CD14-positive monocyte (primary cell): ENCODE measurements at regions not wholly inside any gene's neighbourhood (a gene's known extent, or its start where the extent isn't known, plus 50 kb on each side); places are given as distances from the start of the nearest gene placed in this dataset.

Experiments used
- DNase-seq, 3 donors: peaks; one replicate each; pipeline ENCODE4 v3.0.0-alpha.2; 2011 to 2022
- H2AFZ ChIP-seq: 2 replicates; pipeline ENCODE4 v1.6.0; 2012; ENCODE audit warnings: mild to moderate bottlenecking, low read depth, low read length, inconsistent platforms; ENCODE audit not compliant: insufficient read depth, poor library complexity, severe bottlenecking
- H3K27ac ChIP-seq, 2 donors: 1 replicate in 1 of 2; 2 replicates in 1 of 2; pipeline ENCODE4 v1.5.1; 2012 to 2013; ENCODE audit warnings: low read length in 2 of 2, control low read depth in 1 of 2, inconsistent platforms in 1 of 2, low read depth in 1 of 2, mild to moderate bottlenecking in 1 of 2
- H3K27me3 ChIP-seq, 2 donors: one replicate each; pipeline versions ENCODE4 v1.6.0 to v1.6.1; 2011 to 2013; ENCODE audit warnings: low read length in 2 of 2; ENCODE audit not compliant: control insufficient read depth in 2 of 2, insufficient read depth in 2 of 2
- H3K36me3 ChIP-seq, 2 donors: replicated peaks in 1 of 2; 1 replicate in 1 of 2; 2 replicates in 1 of 2; pipeline versions ENCODE4 v1.5.1 to v1.6.1; 2012 to 2013; ENCODE audit warnings: low read length in 2 of 2, control low read depth in 1 of 2, inconsistent platforms in 1 of 2, mild to moderate bottlenecking in 1 of 2; ENCODE audit not compliant: insufficient read depth in 2 of 2, control insufficient read depth in 1 of 2
- H3K4me1 ChIP-seq, 2 donors: 1 replicate in 1 of 2; 2 replicates in 1 of 2; pipeline versions ENCODE4 v1.5.1 to v1.6.1; 2012 to 2013; ENCODE audit warnings: low read length in 2 of 2, control low read depth in 1 of 2, inconsistent platforms in 1 of 2, mild to moderate bottlenecking in 1 of 2, moderate library complexity in 1 of 2; ENCODE audit not compliant: insufficient read depth in 2 of 2, control insufficient read depth in 1 of 2
- H3K4me2 ChIP-seq: replicated peaks from 2 replicates; pipeline ENCODE3; 2012; ENCODE audit warnings: low read length, moderate library complexity, mild to moderate bottlenecking; ENCODE audit not compliant: poor library complexity, severe bottlenecking; ENCODE audit errors: extremely low read depth
- H3K4me3 ChIP-seq, 3 experiments: fragments of 200-600 bp in 1 of 3; sonication (generic) in 1 of 3; replicated peaks in 1 of 3; 1 replicate in 2 of 3; 2 replicates in 1 of 3; pipeline ENCODE4 v1.5.1; 2011 to 2013; ENCODE audit warnings: low read length in 3 of 3, mild to moderate bottlenecking in 3 of 3, control low read depth in 2 of 3, low read depth in 2 of 3, inconsistent platforms in 1 of 3, moderate library complexity in 1 of 3
- H3K79me2 ChIP-seq: 2 replicates; pipeline ENCODE4 v1.6.0; 2012; ENCODE audit warnings: mild to moderate bottlenecking, control low read depth, inconsistent platforms, low read length, moderate library complexity; ENCODE audit not compliant: insufficient read depth
- H3K9ac ChIP-seq: 2 replicates; pipeline ENCODE4 v1.6.0; 2017; ENCODE audit warnings: low read length, mild to moderate bottlenecking; ENCODE audit not compliant: insufficient read depth, poor library complexity, severe bottlenecking
- H3K9me3 ChIP-seq, 2 donors: replicated peaks in 1 of 2; 1 replicate in 1 of 2; 2 replicates in 1 of 2; pipeline versions ENCODE4 v1.5.1 to v1.6.1; 2012 to 2013; ENCODE audit warnings: low read length in 2 of 2, control low read depth in 1 of 2; ENCODE audit not compliant: control insufficient read depth in 1 of 2, insufficient read depth in 1 of 2
- H4K20me1 ChIP-seq: 2 replicates; pipeline ENCODE4 v1.6.0; 2012; ENCODE audit warnings: mild to moderate bottlenecking, low read length, control low read depth, moderate library complexity; ENCODE audit not compliant: insufficient read depth
- H3K27ac Mint-ChIP-seq, 7 donors: one replicate each; pipeline ENCODE4 v1.8.0; 2020; ENCODE audit warnings: mild to moderate bottlenecking in 7 of 7, mixed read lengths in 7 of 7, moderate library complexity in 6 of 7, inconsistent platforms in 2 of 7
- H3K27me3 Mint-ChIP-seq, 3 donors: one replicate each; pipeline ENCODE4 v1.8.0; 2021 to 2022; ENCODE audit warnings: low read depth in 3 of 3, mild to moderate bottlenecking in 3 of 3, mixed read lengths in 3 of 3, moderate library complexity in 3 of 3, inconsistent platforms in 1 of 3
- H3K36me3 Mint-ChIP-seq, 2 donors: one replicate each; pipeline ENCODE4 v1.8.0; 2020; ENCODE audit warnings: mixed read lengths in 2 of 2, inconsistent platforms in 1 of 2, mild to moderate bottlenecking in 1 of 2
- H3K4me1 Mint-ChIP-seq: one replicate; pipeline ENCODE4 v1.8.0; 2020; ENCODE audit warnings: mild to moderate bottlenecking, mixed read lengths
- H3K4me3 Mint-ChIP-seq, 2 donors: one replicate each; pipeline ENCODE4 v1.8.0; 2020; ENCODE audit warnings: mild to moderate bottlenecking in 2 of 2, mixed read lengths in 2 of 2, moderate library complexity in 1 of 2
- H3K9me3 Mint-ChIP-seq, 7 donors: one replicate each; pipeline ENCODE4 v1.8.0; 2020 to 2022; ENCODE audit warnings: mixed read lengths in 7 of 7, mild to moderate bottlenecking in 6 of 7, moderate library complexity in 6 of 7, inconsistent platforms in 2 of 7
- CTCF ChIP-seq: fragments of 200-600 bp; IDR thresholded peaks from one replicate; pipeline ENCODE4 v1.8.0; 2022; ENCODE audit warnings: antibody characterized with exemption, mild to moderate bottlenecking
- WGBS: methylation state at CpG from one replicate; pipeline ENCODE4 v1.1.5; 2013; ENCODE audit warnings: missing lambda C conversion rate; ENCODE audit not compliant: insufficient coverage; 5-methylcytosine and 5-hydroxymethylcytosine counted together
- intact Hi-C, 2 donors: fragments of 100-400 bp; cut with micrococcal nuclease; formaldehyde crosslinking; loops; one replicate each; pipeline versions ENCODE4 v1.15.0 to v1.15.1; 2023

GRCh38 chr7:11266101-11266500, 292.4 kb downstream of the PHF14 start:
- H3K4me1 ChIP-seq: no peaks in the 10 kb centered on the region
- no peaks in the 10 kb centered on the region for H3K36me3 Mint-ChIP-seq
- WGBS: 71% methylated on average over 1 of the region's 2 CpGs
- H3K27me3 Mint-ChIP-seq: peaks cover 0 to 1% (median 0%) of the 10 kb centered on the region in 3 donors
- H3K27me3 ChIP-seq: no peaks in the 10 kb centered on the region
- no peaks in the 10 kb centered on the region for H3K79me2 ChIP-seq
- no peak overlapping the region for H3K27ac ChIP-seq
- no peak for TF ChIP-seq CTCF
- H3K4me1 Mint-ChIP-seq: no peaks in the 10 kb centered on the region
- H4K20me1 ChIP-seq: no peaks in the 10 kb centered on the region
- no peak overlapping the region for H3K27ac Mint-ChIP-seq
- H3K4me3 ChIP-seq: no peak overlapping the region
- no peak for DNase-seq
- H3K4me3 Mint-ChIP-seq: no peak overlapping the region
- H3K36me3 ChIP-seq: no peaks in the 10 kb centered on the region
- H3K4me2 ChIP-seq: no peak overlapping the region
- peaks cover 7 to 22% (median 13%) of the 10 kb centered on the region in 7 donors for H3K9me3 Mint-ChIP-seq
- no peak overlapping the region for H3K9ac ChIP-seq
- H2AFZ ChIP-seq: no peak overlapping the region
- intact Hi-C loops: no loop called here
- peaks cover 4 to 10% of the 10 kb centered on the region in 2 donors for H3K9me3 ChIP-seq

- H3K4me1 ChIP-seq: no peaks in the 10 kb centered on the region
- peaks cover 4 to 10% of the 10 kb centered on the region in 2 donors for H3K9me3 ChIP-seq
- H3K27ac ChIP-seq: no peak overlapping the region
- Mint-ChIP-seq H3K27ac (no peak overlapping the region), H3K4me3 (no peak overlapping the region), H3K27me3 (peaks cover 0 to 1% (median 0%) of the 10 kb centered on the region in 3 donors), H3K36me3 (no peaks in the 10 kb centered on the region), H3K9me3 (peaks cover 5 to 17% (median 12%) of the 10 kb centered on the region in 7 donors), H3K4me1 (peaks cover 3% of the 10 kb centered on the region)
- TF ChIP-seq CTCF: no peak
- no peak overlapping the region for H3K4me3 ChIP-seq
- no CpG with 5 or more reads among the region's 2 CpGs for WGBS
- no peaks in the 10 kb centered on the region for H3K79me2 ChIP-seq
- no peaks in the 10 kb centered on the region for H3K36me3 ChIP-seq
- H3K4me2 ChIP-seq: no peak overlapping the region
- H2AFZ ChIP-seq: no peak overlapping the region
- intact Hi-C loops: no loop called here
- H3K27me3 ChIP-seq: no peaks in the 10 kb centered on the region
- no peaks in the 10 kb centered on the region for H4K20me1 ChIP-seq
- no peak for DNase-seq
- H3K9ac ChIP-seq: no peak overlapping the region
Observed at GRCh38 chr7:11272352-11272751, 298.7 kb downstream of the PHF14 start.
